HCT116 (cell line): ENCODE measurements at regions not wholly inside any gene's neighbourhood (a gene's known extent, or its start where the extent isn't known, plus 50 kb on each side); places are given as distances from the start of the nearest gene placed in this dataset.

Experiments
- ATAC-seq: fragments of 200-7000 bp; cut with Tn5 transposase; 2 replicates; pipeline ENCODE4 v1.9.1; 2020; ENCODE audit warnings: mild to moderate bottlenecking, moderate library complexity
- BruUV-seq: library from RNA; stranded (reverse); fragments of 400-500 nt; replicated peaks from 2 replicates; lab custom pipeline; 2021; lab: Mats Ljungman, UMichigan
- CTCF ChIA-PET: fragments of 300-600 bp; sonication (Branson Sonifier 250); formaldehyde crosslinking; loops from one replicate; lab custom pipeline; 2021; ENCODE audit warnings: antibody characterized with exemption; lab: Charles Lee
- POLR2A ChIA-PET: fragments of 300-600, 350-600 bp; sonication (Branson Sonifier 250); formaldehyde crosslinking; loops from one replicate; lab custom pipeline; 2021; ENCODE audit warnings: antibody characterized with exemption; lab: Charles Lee
- RAD21 ChIA-PET, 2 experiments: fragments of 300-600 bp; sonication (Branson Sonifier 250); formaldehyde crosslinking; loops; one replicate each; lab custom pipeline; 2023; ENCODE audit warnings: low total read pairs in 2 of 2; ENCODE audit not compliant: uncharacterized antibody in 2 of 2, unreplicated experiment in 2 of 2, low non-redundant PET in 1 of 2; lab: Charles Lee
- DNase-seq: peaks from one replicate; pipeline ENCODE4 v3.0.0-alpha.2; 2010; ENCODE audit warnings: low read depth, low spot score
- H2AFZ ChIP-seq: fragments of 200-600 bp; shearing (Covaris generic), sonication (generic); 2 replicates; pipeline ENCODE4 v1.6.1; 2017; ENCODE audit warnings: low read depth, mixed run types, mixed read lengths, antibody characterized with exemption, low read length; ENCODE audit not compliant: poor library complexity, severe bottlenecking
- H3K27ac ChIP-seq: 2 replicates; pipeline ENCODE4 v1.5.1; 2012; ENCODE audit warnings: low read depth, low read length
- H3K27me3 ChIP-seq: fragments of 200-600 bp; sonication (generic); 2 replicates; pipeline ENCODE4 v1.6.1; 2016; ENCODE audit warnings: mixed run types, low read length, mixed read lengths; ENCODE audit not compliant: insufficient read depth
- H3K36me3 ChIP-seq, 2 experiments: fragments of 200-500 bp in 1 of 2; fragments of 200-600 bp in 1 of 2; sonication (Bioruptor generic) in 1 of 2; sonication (generic) in 1 of 2; 2 replicates each; pipeline versions ENCODE4 v1.5.1 to v1.6.1; 2014 to 2016; ENCODE audit warnings: low read length in 2 of 2, inconsistent platforms in 1 of 2, mixed read lengths in 1 of 2, mixed run types in 1 of 2; ENCODE audit not compliant: insufficient read depth in 2 of 2, control insufficient read depth in 1 of 2
- H3K4me1 ChIP-seq, 2 experiments: fragments of 200-600 bp in 1 of 2; sonication (generic) in 1 of 2; 2 replicates each; pipeline versions ENCODE4 v1.5.1 to v1.6.1; 2012 to 2017; ENCODE audit warnings: low read length in 2 of 2, inconsistent platforms in 1 of 2, mild to moderate bottlenecking in 1 of 2, mixed read lengths in 1 of 2, mixed run types in 1 of 2, moderate library complexity in 1 of 2; ENCODE audit not compliant: insufficient read depth in 2 of 2, control insufficient read depth in 1 of 2
- H3K4me2 ChIP-seq: fragments of 200-600 bp; sonication (generic); 2 replicates; pipeline ENCODE4 v1.6.1; 2017; ENCODE audit warnings: mixed run types, low read length, mixed read lengths
- H3K4me3 ChIP-seq, 2 experiments: fragments of 200-600 bp in 1 of 2; sonication (generic) in 1 of 2; replicated peaks in 1 of 2; 2 replicates each; pipeline ENCODE4 v1.5.1; 2011 to 2016; ENCODE audit warnings: low read length in 2 of 2, control low read depth in 1 of 2, low read depth in 1 of 2, mild to moderate bottlenecking in 1 of 2, mixed read lengths in 1 of 2, mixed run types in 1 of 2
- H3K79me2 ChIP-seq: fragments of 200-600 bp; sonication (generic); 2 replicates; pipeline ENCODE4 v1.6.1; 2017; ENCODE audit warnings: mild to moderate bottlenecking, mixed run types, low read length, moderate library complexity, mixed read lengths; ENCODE audit not compliant: insufficient read depth
- H3K9ac ChIP-seq: fragments of 200-600 bp; sonication (generic); 2 replicates; pipeline ENCODE4 v1.6.1; 2016; ENCODE audit warnings: low read length, mixed read lengths
- H3K9me2 ChIP-seq: fragments of 200-600 bp; sonication (generic), shearing (Covaris generic); 2 replicates; pipeline ENCODE4 v1.6.1; 2017; ENCODE audit warnings: mixed run types, mild to moderate bottlenecking, moderate library complexity; ENCODE audit not compliant: insufficient read depth
- H3K9me3 ChIP-seq, 2 experiments: fragments of 200-500 bp in 1 of 2; fragments of 200-600 bp in 1 of 2; sonication (Bioruptor generic) in 1 of 2; sonication (generic) in 1 of 2; 2 replicates each; pipeline ENCODE4 v1.6.1; 2014 to 2017; ENCODE audit warnings: low read length in 2 of 2, mixed read lengths in 2 of 2, inconsistent platforms in 1 of 2, low read depth in 1 of 2, mild to moderate bottlenecking in 1 of 2, mixed run types in 1 of 2, moderate library complexity in 1 of 2; ENCODE audit not compliant: control insufficient read depth in 1 of 2, insufficient read depth in 1 of 2
- H4K20me1 ChIP-seq: fragments of 200-600 bp; sonication (generic), shearing (Covaris generic); 2 replicates; pipeline ENCODE4 v1.6.1; 2017; ENCODE audit warnings: mixed run types, mild to moderate bottlenecking, moderate library complexity; ENCODE audit not compliant: insufficient read depth
- EGR1 ChIP-seq: IDR thresholded peaks from 2 replicates; pipeline ENCODE4 v1.6.1; 2012; ENCODE audit warnings: low read depth
- ELF1 ChIP-seq: IDR thresholded peaks from 2 replicates; pipeline ENCODE4 v1.6.1; 2012; ENCODE audit warnings: low read depth, borderline replicate concordance
- EZH2phosphoT487 ChIP-seq: fragments of 200-600 bp; IDR thresholded peaks from 2 replicates; pipeline ENCODE4 v1.6.1; 2018; ENCODE audit warnings: antibody characterized with exemption, borderline replicate concordance
- POLR2AphosphoS5 ChIP-seq: IDR thresholded peaks from 2 replicates; pipeline ENCODE4 v1.6.1; 2011; ENCODE audit warnings: mild to moderate bottlenecking, low read depth, low read length, moderate library complexity
- RAD21 ChIP-seq: IDR thresholded peaks from 2 replicates; pipeline ENCODE4 v1.6.1; 2012; ENCODE audit warnings: low read depth, mild to moderate bottlenecking
- TCF7L2 ChIP-seq: IDR thresholded peaks from 2 replicates; pipeline ENCODE4 v1.7.0; 2011; ENCODE audit warnings: borderline replicate concordance, inconsistent platforms; ENCODE audit not compliant: insufficient read depth, insufficient read length; ENCODE audit errors: extremely low read depth
- ZFX ChIP-seq: fragments of 450-650 bp; IDR thresholded peaks from 2 replicates; pipeline ENCODE4 v1.6.1; 2017
- intact Hi-C: fragments of 100-400 bp; cut with micrococcal nuclease; formaldehyde crosslinking; loops from 2 replicates; pipeline ENCODE4 v1.10.0; 2022
- TF ChIP-seq, protein P1 (sequence below): IDR thresholded peaks from 2 replicates; pipeline ENCODE4 v1.6.1; 2012; ENCODE audit warnings: low read depth
- TF ChIP-seq, protein P2 (sequence below): IDR thresholded peaks from 2 replicates; pipeline ENCODE4 v1.6.1; 2012

DNA sequence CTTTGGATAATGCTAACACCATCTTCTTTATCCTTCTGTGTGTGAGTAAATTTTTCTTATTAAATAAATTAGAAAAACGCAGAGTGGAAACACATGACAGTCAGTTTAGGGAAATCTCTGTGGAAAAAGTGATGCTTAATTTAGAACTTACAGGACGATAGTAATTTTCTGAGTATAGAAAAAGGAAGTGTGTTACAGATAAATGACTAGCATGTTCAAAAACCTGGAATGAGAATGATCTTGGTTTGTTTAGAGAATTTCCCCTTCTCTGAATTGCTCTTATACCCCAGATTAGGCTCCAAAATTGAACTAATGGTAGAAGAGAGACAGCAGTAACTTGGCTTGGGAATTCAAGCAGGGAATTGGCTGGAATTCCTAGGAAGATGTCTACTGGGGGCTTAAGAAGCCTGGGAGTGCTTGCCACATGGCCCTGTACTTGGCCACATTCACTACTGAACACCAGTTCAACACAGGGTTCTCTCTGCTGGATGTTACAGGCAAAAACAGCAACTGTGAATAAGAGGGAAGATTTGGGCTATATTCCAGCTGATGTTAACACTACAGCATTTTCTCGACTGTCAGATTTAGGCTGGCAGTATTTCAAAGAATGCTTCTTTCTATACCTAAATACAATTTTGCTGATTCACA is 1004.2 kb downstream of the TTLL7 start:
- TF ChIP-seq ELF1 (no peak), POLR2AphosphoS5 (no peak), ZFX (no peak)
- TF ChIP-seq, protein P1, sequence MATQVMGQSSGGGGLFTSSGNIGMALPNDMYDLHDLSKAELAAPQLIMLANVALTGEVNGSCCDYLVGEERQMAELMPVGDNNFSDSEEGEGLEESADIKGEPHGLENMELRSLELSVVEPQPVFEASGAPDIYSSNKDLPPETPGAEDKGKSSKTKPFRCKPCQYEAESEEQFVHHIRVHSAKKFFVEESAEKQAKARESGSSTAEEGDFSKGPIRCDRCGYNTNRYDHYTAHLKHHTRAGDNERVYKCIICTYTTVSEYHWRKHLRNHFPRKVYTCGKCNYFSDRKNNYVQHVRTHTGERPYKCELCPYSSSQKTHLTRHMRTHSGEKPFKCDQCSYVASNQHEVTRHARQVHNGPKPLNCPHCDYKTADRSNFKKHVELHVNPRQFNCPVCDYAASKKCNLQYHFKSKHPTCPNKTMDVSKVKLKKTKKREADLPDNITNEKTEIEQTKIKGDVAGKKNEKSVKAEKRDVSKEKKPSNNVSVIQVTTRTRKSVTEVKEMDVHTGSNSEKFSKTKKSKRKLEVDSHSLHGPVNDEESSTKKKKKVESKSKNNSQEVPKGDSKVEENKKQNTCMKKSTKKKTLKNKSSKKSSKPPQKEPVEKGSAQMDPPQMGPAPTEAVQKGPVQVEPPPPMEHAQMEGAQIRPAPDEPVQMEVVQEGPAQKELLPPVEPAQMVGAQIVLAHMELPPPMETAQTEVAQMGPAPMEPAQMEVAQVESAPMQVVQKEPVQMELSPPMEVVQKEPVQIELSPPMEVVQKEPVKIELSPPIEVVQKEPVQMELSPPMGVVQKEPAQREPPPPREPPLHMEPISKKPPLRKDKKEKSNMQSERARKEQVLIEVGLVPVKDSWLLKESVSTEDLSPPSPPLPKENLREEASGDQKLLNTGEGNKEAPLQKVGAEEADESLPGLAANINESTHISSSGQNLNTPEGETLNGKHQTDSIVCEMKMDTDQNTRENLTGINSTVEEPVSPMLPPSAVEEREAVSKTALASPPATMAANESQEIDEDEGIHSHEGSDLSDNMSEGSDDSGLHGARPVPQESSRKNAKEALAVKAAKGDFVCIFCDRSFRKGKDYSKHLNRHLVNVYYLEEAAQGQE: no peak
- Histone ChIP-seq H3K27me3 (no peaks in the 10 kb centered on the region), H3K79me2 (no peaks in the 10 kb centered on the region), H2AFZ (no peak overlapping the region), H3K36me3 (no peaks in the 10 kb centered on the region), H4K20me1 (no peaks in the 10 kb centered on the region), H3K27ac (no peak overlapping the region), H3K9ac (no peak overlapping the region), H3K4me3 (no peak overlapping the region), H3K9me2 (no peaks in the 10 kb centered on the region), H3K9me3 (no peaks in the 10 kb centered on the region; a peak in 1 of 4 replicates), H3K4me2 (no peak overlapping the region), H3K4me1 (no peaks in the 10 kb centered on the region)
- CTCF ChIA-PET: no interaction called here
- RAD21 ChIA-PET: no interaction called here
- DNase-seq (no peak), ATAC-seq (no peak)
- POLR2A ChIA-PET: no interaction called here
- no TSS peak for BruUV-seq
- intact Hi-C loops: no loop called here

DNA sequence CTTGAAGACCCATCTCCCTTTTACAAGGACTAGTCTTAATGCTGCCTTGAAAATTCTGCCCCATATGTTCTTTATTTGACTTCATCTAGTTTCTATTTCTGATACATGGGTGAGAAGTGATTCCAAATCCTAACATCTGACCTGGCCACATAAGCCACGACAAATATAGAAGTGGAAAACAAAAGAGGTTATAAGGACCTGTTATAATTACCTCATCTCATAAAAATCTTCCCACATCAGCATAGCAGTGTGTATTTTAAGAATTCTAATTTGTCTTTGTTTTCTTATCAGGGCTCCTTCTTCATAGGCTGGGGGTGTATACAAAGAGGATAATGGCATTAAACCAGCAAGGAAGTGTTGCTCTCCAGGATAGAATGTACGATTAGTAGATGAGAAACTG is 1007.4 kb downstream of the TTLL7 start:
- Histone ChIP-seq H3K9me2 (no peaks in the 10 kb centered on the region), H3K27ac (no peak overlapping the region), H3K36me3 (no peaks in the 10 kb centered on the region), H3K4me3 (no peak overlapping the region), H3K4me1 (no peaks in the 10 kb centered on the region), H3K9me3 (no peaks in the 10 kb centered on the region), H4K20me1 (no peaks in the 10 kb centered on the region), H2AFZ (no peak overlapping the region), H3K4me2 (no peak overlapping the region), H3K79me2 (no peaks in the 10 kb centered on the region), H3K27me3 (no peaks in the 10 kb centered on the region), H3K9ac (no peak overlapping the region)
- RAD21 ChIA-PET: no interaction called here
- DNase-seq: no peak
- POLR2A ChIA-PET: no interaction called here
- intact Hi-C loops: no loop called here
- no TSS peak for BruUV-seq
- no peak for ATAC-seq
- CTCF ChIA-PET: no interaction called here
- TF ChIP-seq EZH2phosphoT487 (no peak), TCF7L2 (no peak), RAD21 (no peak), EGR1 (no peak), ZFX (no peak)
- TF ChIP-seq, protein P2, sequence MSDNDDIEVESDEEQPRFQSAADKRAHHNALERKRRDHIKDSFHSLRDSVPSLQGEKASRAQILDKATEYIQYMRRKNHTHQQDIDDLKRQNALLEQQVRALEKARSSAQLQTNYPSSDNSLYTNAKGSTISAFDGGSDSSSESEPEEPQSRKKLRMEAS: no peak
- TF ChIP-seq, protein P1: no peak
